Colonic mucosa (tissue), 4 donors: ENCODE measurements at regions not wholly inside any gene's neighbourhood (a gene's known extent, or its start where the extent isn't known, plus 50 kb on each side); places are given as distances from the start of the nearest gene placed in this dataset.

Source experiments
- DNase-seq: peaks from one replicate; pipeline ENCODE4 v3.0.0-alpha.2; 2020
- H3K27ac ChIP-seq: fragments of 200-600 bp; one replicate; pipeline ENCODE4 v1.8.0; 2021
- H3K27me3 ChIP-seq: fragments of 200-600 bp; one replicate; pipeline ENCODE4 v1.8.0; 2021
- H3K36me3 ChIP-seq: fragments of 200-600 bp; one replicate; pipeline ENCODE4 v1.8.0; 2021
- H3K4me1 ChIP-seq: fragments of 200-600 bp; one replicate; pipeline ENCODE4 v1.8.0; 2021; ENCODE audit warnings: mild to moderate bottlenecking
- H3K4me3 ChIP-seq: fragments of 200-600 bp; one replicate; pipeline ENCODE4 v1.8.0; 2021
- H3K9ac ChIP-seq, 2 donors: one replicate each; pipeline ENCODE4 v1.7.0; 2013; ENCODE audit warnings: control low read depth in 2 of 2, low read depth in 2 of 2, low read length in 2 of 2
- H3K9me3 ChIP-seq: fragments of 200-600 bp; one replicate; pipeline ENCODE4 v1.8.0; 2021
- intact Hi-C: fragments of 100-400 bp; cut with DNase I; formaldehyde crosslinking; loops from one replicate; pipeline ENCODE4 v1.14.1; 2022
- TF ChIP-seq, protein P1 (sequence below): fragments of 200-600 bp; IDR thresholded peaks from one replicate; pipeline ENCODE4 v1.8.0; 2022; ENCODE audit warnings: antibody characterized with exemption, mild to moderate bottlenecking
- donor health status: healthy.
- donor health status: DM: no; HTN: no; CAD: no.
- donor health status: DM: no; HTN: no; CAD: no.

DNA sequence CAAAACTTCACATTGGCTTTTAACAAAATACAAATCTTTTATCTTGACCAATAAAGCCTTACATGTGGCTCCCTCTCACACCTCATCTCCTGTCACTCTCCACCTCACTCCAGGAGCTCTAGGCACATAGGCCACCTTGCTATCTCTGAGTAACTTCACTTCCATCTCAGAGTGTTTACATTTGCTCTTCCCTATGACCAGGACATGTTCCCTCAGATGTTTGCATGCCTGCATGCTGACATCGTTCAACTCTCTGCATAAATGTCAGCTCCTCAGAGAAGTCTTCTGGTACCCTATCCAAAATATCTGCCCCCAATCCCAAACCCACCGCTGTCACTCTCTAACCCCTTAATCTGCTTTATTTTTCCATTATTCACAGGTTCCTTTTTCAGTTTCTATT is 110.9 kb downstream of the TOMM20 start:
- intact Hi-C loops = no loop called here
- peaks cover 8% of the 10 kb centered on the region for H3K4me1 ChIP-seq
- H3K36me3 ChIP-seq = no peaks in the 10 kb centered on the region
- no peaks in the 10 kb centered on the region for H3K9me3 ChIP-seq
- H3K9ac ChIP-seq = no peak overlapping the region
- no peaks in the 10 kb centered on the region for H3K27me3 ChIP-seq
- TF ChIP-seq, protein P1, sequence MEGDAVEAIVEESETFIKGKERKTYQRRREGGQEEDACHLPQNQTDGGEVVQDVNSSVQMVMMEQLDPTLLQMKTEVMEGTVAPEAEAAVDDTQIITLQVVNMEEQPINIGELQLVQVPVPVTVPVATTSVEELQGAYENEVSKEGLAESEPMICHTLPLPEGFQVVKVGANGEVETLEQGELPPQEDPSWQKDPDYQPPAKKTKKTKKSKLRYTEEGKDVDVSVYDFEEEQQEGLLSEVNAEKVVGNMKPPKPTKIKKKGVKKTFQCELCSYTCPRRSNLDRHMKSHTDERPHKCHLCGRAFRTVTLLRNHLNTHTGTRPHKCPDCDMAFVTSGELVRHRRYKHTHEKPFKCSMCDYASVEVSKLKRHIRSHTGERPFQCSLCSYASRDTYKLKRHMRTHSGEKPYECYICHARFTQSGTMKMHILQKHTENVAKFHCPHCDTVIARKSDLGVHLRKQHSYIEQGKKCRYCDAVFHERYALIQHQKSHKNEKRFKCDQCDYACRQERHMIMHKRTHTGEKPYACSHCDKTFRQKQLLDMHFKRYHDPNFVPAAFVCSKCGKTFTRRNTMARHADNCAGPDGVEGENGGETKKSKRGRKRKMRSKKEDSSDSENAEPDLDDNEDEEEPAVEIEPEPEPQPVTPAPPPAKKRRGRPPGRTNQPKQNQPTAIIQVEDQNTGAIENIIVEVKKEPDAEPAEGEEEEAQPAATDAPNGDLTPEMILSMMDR = no peak
- no peak for DNase-seq
- no peak overlapping the region for H3K4me3 ChIP-seq
- no peak overlapping the region for H3K27ac ChIP-seq

DNA sequence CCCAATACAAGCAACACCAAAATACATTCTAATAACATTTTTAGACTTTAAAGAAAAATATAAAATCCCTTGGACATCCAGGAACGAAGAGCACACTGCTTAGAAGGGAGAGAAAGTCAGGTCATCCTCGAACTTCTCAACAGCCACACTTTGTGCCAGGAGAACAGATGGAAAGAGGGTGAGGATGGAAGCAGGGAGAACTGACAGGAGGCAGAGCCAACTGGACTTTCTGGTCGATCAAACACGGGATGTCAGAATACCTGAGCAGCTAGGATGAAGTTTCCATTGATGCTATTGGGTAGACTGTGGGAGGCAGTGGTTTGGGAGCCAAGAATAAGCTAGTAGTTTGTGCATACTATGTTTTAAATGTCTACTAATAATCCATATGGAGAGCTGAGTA is 111.4 kb downstream of the TOMM20 start:
- H3K9me3 ChIP-seq = no peaks in the 10 kb centered on the region
- no peak overlapping the region for H3K27ac ChIP-seq
- H3K36me3 ChIP-seq = no peaks in the 10 kb centered on the region
- H3K27me3 ChIP-seq = no peaks in the 10 kb centered on the region
- intact Hi-C loops = no loop called here
- DNase-seq = no peak
- no peak overlapping the region for H3K9ac ChIP-seq
- no peak overlapping the region for H3K4me3 ChIP-seq
- TF ChIP-seq, protein P1 = no peak
- H3K4me1 ChIP-seq = peaks cover 7% of the 10 kb centered on the region

DNA sequence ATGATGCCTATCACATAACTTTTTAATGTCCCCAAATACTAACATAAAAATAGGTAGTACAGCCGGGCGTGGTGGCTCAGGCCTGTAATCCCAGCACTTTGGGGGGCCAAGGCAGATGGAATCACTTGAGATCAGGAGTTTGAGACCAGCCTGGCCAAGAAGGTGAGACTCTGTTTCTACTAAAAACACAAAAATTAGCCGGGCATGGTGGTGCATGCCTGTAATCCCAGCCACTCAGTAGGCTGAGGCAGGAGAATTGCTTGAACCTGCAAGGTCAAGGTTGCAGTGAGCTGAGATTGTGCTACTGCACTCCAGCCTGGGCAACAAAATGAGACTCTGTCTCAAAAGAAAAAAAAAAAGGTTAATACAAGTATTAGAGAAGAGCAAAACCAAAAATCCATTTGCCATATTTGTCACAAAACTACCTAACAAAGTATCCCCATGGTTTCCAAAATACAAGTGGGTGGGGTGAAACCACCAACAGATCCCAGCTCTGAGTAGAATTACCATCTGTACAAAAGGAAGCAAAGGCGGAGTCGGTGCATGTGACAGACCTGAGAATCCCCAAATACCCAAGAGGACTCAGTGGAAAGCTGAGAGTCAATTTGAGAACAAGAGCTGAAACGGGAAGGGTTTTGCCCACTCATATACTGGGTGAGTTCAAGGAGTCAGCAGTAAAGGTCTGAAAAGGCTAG is 113.2 kb downstream of the TOMM20 start:
- Histone ChIP-seq H3K27me3 (no peaks in the 10 kb centered on the region), H3K27ac (no peak overlapping the region), H3K9me3 (no peaks in the 10 kb centered on the region), H3K36me3 (no peaks in the 10 kb centered on the region), H3K4me1 (no peaks in the 10 kb centered on the region), H3K4me3 (no peak overlapping the region), H3K9ac (no peak overlapping the region)
- TF ChIP-seq, protein P1 = no peak
- no peak for DNase-seq
- intact Hi-C loops = no loop called here

DNA sequence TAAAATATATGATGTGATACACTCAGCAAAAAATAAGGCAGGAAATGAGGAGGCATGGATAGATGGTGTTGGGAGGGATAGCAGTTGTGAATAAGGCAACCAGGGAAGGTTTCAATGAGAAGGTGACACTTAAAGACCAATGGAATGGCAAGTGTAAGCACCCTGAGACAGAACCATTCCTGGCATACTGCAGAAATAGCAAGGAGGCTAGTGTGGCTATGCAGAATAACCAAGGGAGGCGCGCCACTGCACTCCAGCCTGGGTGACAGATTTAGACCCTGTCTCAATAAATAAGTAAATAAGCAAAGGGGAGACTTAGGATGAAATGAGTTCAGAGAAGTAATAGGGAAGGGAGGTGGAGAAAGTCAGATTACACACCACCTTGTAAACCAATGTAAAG is 113.9 kb downstream of the TOMM20 start:
- DNase-seq = no peak
- no peaks in the 10 kb centered on the region for H3K4me1 ChIP-seq
- no peak overlapping the region for H3K27ac ChIP-seq
- intact Hi-C loops = no loop called here
- no peak overlapping the region for H3K4me3 ChIP-seq
- H3K36me3 ChIP-seq = no peaks in the 10 kb centered on the region
- H3K9me3 ChIP-seq = no peaks in the 10 kb centered on the region
- H3K27me3 ChIP-seq = no peaks in the 10 kb centered on the region
- TF ChIP-seq, protein P1 = no peak
- H3K9ac ChIP-seq = no peak overlapping the region

DNA sequence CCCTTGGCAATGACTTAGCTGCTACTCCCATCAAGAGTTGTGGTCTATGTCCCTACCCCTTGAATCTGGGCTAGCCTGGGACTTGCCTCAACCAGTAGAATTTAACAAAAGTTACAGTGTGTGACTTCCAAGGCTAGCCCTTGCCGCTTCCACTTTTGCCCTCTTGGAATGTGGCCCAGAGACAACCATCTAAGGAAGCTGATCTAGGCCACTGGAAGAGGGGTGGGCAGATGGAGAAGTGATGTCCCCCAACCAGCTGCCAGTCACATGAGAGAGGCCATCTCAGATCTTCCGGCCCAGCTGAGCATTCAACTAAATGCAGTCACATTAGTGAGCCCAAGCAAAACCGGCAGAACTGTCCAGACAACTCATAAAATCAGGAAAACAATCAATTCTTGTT is 115.1 kb downstream of the TOMM20 start:
- no peaks in the 10 kb centered on the region for H3K36me3 ChIP-seq
- no peaks in the 10 kb centered on the region for H3K27me3 ChIP-seq
- H3K4me3 ChIP-seq = no peak overlapping the region
- H3K9ac ChIP-seq = no peak overlapping the region
- H3K4me1 ChIP-seq = no peaks in the 10 kb centered on the region
- H3K27ac ChIP-seq = no peak overlapping the region
- TF ChIP-seq, protein P1 = no peak
- no peak for DNase-seq
- intact Hi-C loops = no loop called here
- no peaks in the 10 kb centered on the region for H3K9me3 ChIP-seq
